HG02798 (cell line): ENCODE measurements at regions not wholly inside any gene's neighbourhood (a gene's known extent, or its start where the extent isn't known, plus 50 kb on each side); places are given as distances from the start of the nearest gene placed in this dataset.
"Not testable (repeated sequence)": the region's sequence is repeated elsewhere in the genome, so short reads cannot be mapped to it uniquely, and the experiment has no call there.

Experiments
- ATAC-seq: cut with Tn5 transposase; IDR thresholded peaks from one replicate; pipeline ENCODE4 v1.9.1; 2021; ENCODE audit warnings: mild to moderate bottlenecking; ENCODE audit not compliant: unreplicated experiment, poor library complexity

DNA sequence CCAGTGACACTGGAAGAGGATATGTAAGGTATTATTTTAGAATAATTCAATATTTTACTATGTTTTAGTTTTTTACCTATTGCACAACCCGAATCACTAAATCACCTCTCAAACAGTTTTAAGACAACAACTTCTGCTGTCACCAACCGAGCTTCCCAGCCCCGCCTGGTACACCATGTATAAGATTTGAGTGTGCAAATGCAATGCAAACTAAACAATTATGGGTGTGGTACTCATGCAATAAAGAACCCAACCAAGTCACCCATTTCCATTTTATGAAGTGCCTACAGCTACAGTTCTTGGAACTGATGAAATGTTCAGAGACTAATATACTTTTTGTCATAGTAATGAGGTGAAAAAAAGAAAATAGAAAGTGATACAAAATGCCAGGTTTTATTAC, 256.2 kb downstream of the TAFA4 start:
- ATAC-seq = no peak

- ATAC-seq = no peak
Observed at GRCh38 chr3:68667346-68667745, 265.0 kb downstream of the TAFA4 start.

DNA sequence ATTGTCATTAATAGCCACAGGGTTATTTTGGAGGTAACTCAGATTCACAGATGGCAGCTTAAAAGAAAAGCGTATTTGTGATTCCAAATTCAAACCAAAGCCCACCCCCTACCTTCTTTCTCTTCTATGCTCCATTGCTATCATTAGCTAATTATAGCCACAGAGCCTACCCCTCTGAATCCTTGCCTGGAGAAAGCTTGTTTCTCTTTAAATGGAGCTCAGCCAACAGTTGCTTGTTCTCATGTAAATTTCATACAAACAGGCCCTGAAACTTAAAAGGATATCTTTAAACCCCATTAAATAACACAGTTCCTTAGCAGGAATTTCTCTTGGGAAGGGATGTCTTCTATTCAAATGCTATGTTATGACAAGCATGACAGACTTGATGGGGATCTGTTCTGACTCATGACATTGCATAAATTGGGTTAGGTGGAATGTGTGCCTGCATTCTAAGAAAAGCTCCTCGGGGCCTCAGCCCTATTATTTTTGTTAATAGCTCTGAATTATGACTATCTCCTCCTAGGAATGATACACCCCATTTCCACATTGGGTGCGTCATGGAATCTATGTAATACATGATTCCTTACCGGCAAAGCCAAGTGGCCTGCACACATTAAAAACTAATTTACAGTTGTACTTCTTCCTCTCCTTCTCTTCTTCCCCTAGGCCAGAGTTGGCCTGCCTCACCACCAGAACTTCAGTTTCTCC, 265.8 kb downstream of the TAFA4 start:
- no peak for ATAC-seq

- no peak for ATAC-seq
Observed at GRCh38 chr3:68664276-68664675, 268.1 kb downstream of the TAFA4 start.

DNA sequence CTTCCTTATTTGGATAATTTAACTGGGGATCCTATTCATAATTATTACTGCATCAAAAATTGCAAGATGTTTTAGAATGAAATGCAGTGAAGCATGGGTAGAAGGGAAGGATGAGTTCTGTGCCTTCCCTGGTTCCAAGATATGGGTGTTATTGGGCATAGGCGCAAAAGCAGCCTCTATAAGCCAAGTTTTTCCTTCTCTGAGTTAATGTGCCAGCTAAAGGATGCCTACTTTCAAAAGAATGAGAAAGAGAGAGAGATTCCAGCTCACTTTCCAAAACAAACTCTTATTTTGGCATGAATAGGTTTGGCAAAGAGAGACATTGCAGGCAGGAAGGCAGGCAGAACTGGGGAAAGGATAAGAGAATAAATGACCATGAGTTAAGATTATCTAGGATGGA, 270.2 kb downstream of the TAFA4 start:
- ATAC-seq = no peak

- ATAC-seq = not testable (repeated sequence)
Observed at GRCh38 chr3:68650657-68651056, 281.7 kb downstream of the TAFA4 start.

DNA sequence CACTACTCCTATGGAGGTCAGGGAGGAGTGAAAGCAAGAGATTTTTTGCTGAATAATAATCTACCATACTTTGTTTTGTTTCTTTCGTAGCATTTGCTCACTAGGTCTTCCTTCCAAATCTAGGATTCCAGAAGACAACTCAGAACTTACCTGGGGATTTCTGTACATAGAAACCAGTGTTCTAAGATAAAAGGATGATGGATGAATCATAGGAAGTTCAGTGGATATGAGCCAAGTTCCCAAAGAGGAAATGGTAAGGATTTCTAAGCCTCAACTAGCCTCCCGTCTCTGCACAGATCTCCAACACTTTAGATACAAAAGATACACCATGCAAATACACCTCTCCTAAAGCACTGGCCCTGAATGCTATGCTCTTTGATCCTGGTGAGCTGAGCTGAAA, 283.9 kb downstream of the TAFA4 start:
- no peak for ATAC-seq

GRCh38 chr3:68631850-68632545, 300.3 kb downstream of the TAFA4 start:
- ATAC-seq = no peak

DNA sequence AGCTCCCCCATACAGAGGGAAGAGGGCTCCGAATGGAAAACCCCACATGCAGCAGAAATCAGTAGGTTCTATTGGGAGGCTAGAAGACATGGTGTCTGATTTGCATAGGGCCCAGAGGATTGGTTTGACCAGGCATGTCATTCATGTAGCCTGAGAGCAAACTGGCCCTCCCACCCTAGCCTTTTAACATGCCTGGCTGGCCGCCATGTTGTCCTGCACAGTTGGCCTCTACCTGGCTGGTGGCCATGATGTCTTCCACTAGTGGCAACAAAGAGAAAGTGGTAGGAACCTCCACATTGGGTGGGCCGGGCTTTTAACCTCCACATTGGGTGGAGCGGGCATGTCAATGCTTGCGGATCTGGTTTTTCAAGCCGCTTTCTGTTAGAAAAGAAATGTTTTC, 312.1 kb downstream of the TAFA4 start:
- ATAC-seq = no peak

- no peak for ATAC-seq
Observed at GRCh38 chr3:68614087-68614486, 318.3 kb downstream of the TAFA4 start.

DNA sequence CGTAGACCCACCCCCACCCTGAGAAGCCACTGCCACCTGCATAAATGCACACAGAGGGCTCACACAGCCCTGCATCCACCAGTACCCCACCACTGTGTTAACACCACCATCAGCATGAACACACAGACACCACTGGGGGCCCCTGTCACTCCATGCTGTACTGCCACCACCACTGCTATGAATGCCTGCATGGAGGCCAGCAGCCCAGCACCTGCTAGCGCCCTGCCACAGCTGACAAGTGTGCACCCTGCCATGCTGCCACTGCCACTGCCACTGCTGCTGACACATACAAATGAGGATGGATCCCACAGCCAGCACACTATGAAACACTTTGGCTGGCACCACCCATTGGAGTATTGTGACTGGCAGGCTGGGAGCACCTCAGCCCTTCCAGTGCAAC, 361.0 kb downstream of the TAFA4 start:
- no peak for ATAC-seq

GRCh38 chr3:68560728-68561127, 371.6 kb downstream of the TAFA4 start:
- ATAC-seq = no peak

DNA sequence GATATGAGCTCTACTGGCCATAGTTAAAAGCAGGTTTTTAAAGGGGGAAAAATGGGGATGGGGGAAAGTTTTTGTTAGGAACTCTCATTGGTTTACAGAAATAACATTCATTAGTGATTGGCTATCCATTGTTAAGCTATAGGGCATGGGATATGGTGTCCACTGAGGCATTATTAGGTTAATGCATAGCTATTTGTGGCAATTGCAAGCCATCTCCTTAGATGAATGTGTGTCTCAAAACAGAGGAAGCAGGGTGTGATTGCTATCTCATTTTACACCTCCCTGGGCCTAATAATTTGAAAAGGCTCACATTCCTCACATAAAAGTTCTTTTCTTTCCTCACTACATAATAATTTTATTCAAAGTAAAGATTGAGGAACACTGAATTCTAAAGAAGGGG, 396.6 kb downstream of the TAFA4 start:
- no peak for ATAC-seq

- ATAC-seq = no peak
Observed at GRCh38 chr3:68523330-68523729, 409.0 kb downstream of the TAFA4 start.

GRCh38 chr3:68515237-68515636, 417.1 kb downstream of the TAFA4 start:
- no peak for ATAC-seq

DNA sequence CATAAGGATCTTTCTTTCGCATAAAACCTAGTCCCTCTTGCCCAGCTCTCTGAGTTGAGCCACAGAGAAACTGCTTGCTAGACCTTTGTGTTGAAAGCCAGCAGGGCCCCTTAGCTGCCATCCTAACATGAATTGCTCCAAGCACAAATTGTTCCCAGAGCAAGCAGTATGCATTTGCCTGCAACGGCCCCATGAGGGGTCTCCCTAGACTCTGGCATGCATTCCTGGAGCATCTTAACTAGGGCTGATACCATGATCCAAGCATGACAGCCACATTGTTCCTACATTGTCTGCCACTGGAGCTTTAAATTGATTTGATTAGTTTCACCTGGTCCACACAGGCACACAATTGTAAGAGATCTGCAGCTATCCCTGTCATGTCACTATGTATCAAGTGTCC, 428.1 kb downstream of the TAFA4 start:
- no peak for ATAC-seq

DNA sequence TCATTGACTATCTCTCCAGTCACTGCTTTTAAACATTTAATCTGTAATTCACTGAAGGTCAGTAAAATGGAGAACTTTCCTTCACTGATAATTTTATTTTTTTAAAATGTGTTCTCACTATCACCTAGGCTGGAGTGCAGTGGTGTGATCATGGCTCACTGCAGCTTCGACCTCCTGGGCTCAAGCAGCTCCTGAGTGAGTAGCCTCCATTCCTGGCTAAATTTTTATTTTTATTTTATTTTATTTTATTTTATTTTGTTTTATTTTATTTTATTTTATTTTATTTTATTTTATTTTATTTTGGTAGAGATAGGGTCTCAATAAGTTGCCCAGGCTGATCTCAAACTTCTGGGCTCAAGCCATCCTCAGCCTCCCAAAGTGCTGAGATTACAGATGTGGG, 446.5 kb downstream of the TAFA4 start:
- ATAC-seq = not testable (repeated sequence)

DNA sequence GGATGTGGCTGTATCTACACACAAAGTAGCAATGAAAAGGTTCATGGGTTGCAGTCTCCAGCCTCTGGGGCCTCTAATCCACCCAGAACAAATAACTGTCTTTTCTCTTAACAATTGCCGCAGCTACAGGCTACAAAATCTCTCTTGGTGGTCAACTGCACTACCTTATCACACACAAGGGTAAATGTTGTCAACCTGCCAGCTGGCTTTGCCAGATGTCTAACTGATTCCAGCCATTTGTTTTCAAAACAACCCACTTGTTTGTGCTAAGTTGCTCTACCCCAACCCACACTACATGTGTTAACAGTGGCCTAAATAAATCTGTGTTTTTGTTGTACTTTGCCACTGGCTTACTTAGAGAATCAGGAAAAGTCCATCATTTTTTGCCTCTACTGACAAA, 447.3 kb downstream of the TAFA4 start:
- ATAC-seq = no peak

DNA sequence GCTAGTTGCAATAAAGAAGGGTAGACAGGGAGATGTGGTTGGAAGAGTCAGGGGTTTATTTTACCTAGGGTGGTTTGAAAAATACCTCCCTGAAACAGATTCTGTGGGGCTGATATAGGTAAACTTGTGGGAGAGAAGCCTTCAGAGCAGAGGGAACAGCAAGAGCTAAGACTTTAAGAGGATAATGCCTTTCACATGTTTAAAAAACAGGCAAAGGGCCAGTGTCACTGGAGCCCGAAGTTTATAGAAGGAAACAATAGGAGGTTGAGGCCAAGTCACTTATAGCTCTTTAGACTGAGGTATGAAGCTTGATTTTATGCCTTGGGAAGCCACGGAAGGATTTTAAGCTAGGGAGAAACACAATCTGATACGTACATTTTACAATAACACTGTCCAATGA, 448.7 kb downstream of the TAFA4 start:
- ATAC-seq = no peak

GRCh38 chr3:68483041-68483440, 449.3 kb downstream of the TAFA4 start:
- no peak for ATAC-seq

DNA sequence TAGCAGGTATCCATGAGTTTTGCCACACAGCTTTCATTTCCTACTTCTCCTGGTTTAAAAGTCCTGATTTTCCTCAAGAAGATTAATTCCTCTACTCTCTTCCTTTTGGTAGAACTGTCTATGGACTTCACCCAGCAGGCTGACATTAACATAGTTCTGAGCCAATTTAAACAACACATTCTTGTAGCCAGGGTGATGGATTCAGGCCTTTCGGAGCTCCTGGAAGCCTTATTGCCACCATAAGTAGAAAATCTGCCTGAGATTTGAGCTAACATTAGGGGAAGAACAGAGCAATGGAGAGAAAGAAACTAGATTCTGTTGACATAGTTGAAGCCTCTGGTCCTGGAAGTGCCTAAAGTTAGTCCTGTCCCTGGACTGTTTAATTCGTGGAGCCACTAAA, 449.8 kb downstream of the TAFA4 start:
- no peak for ATAC-seq

DNA sequence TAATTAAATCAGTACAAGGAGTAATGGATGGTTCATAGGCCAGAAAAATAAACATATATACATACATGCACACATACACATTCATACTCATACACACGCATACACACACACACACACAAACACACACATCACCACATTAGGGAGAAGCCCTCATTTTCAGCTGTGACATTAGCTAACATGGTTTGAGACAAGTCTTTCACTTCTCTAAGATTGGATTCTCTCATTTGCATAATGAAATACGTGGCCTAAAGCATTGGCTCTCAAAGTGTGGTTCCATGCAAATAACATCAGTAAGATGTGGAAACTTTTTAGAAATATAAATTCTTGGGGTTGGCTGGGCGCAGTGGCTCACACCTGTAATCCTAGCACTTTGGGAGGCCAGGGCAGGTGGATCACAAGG, 452.6 kb downstream of the TAFA4 start:
- no peak for ATAC-seq
